Cardiac fibroblast (primary cell): ENCODE measurements at regions not wholly inside any gene's neighbourhood (a gene's known extent, or its start where the extent isn't known, plus 50 kb on each side); places are given as distances from the start of the nearest gene placed in this dataset.

Experiments
- DNase-seq, 2 donors: peaks; one replicate each; pipeline versions ENCODE4 v3.0.0 to v3.0.0-alpha.2; 2010; ENCODE audit warnings: low read depth in 2 of 2
- H3K4me3 ChIP-seq, 2 donors: replicated peaks in 1 of 2; 1 replicate in 1 of 2; 2 replicates in 1 of 2; pipeline ENCODE4 v1.5.1; 2011; ENCODE audit warnings: low read depth in 2 of 2, low read length in 2 of 2, mild to moderate bottlenecking in 2 of 2, moderate library complexity in 1 of 2
- TF ChIP-seq, protein P1 (sequence below): IDR thresholded peaks from one replicate; pipeline ENCODE4 v1.5.1; 2011; ENCODE audit warnings: low read depth, mild to moderate bottlenecking, low read length, inconsistent platforms

DNA sequence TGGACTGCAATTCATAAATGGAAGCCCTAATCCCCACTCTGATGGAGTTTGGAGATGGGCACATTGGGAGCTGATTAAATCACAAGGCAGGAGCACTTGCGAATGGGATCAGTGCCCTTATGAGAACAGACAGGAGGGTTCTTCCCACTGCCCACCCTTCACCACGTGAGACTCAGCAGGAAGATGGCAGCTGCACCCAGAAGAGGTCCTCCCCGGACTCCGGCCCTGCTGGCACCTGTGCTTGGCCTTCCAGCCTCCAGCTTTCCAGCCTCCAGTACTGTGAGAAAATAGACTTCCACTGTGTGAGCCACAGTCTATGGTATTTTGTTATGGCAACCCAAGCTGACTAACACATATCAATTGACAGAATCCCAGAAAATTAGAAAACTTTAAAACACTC is 267.6 kb upstream of the SALL3 start:
- TF ChIP-seq, protein P1, sequence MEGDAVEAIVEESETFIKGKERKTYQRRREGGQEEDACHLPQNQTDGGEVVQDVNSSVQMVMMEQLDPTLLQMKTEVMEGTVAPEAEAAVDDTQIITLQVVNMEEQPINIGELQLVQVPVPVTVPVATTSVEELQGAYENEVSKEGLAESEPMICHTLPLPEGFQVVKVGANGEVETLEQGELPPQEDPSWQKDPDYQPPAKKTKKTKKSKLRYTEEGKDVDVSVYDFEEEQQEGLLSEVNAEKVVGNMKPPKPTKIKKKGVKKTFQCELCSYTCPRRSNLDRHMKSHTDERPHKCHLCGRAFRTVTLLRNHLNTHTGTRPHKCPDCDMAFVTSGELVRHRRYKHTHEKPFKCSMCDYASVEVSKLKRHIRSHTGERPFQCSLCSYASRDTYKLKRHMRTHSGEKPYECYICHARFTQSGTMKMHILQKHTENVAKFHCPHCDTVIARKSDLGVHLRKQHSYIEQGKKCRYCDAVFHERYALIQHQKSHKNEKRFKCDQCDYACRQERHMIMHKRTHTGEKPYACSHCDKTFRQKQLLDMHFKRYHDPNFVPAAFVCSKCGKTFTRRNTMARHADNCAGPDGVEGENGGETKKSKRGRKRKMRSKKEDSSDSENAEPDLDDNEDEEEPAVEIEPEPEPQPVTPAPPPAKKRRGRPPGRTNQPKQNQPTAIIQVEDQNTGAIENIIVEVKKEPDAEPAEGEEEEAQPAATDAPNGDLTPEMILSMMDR: no peak
- no peak overlapping the region for H3K4me3 ChIP-seq
- DNase-seq: no peak

DNA sequence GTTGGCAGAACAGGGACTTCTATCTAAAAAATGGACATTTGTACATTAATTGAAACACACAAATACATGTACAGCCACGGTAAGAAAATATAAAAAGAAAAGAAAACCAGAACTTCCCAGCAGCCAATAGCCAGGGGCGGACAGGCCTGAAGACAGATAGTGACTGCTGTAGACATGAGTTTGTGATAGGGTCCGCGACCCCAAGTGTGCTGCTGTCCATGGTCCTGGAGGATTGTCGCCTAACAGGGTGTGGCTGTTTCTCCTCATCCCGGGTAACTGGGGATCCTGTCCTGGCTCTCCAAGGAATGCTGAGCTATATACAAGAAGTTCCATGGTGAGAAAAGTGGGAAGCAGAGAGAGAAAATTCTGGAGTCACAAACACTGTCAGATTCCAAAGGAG is 266.5 kb upstream of the SALL3 start:
- no peak overlapping the region for H3K4me3 ChIP-seq
- no peak for DNase-seq
- TF ChIP-seq, protein P1: no peak

DNA sequence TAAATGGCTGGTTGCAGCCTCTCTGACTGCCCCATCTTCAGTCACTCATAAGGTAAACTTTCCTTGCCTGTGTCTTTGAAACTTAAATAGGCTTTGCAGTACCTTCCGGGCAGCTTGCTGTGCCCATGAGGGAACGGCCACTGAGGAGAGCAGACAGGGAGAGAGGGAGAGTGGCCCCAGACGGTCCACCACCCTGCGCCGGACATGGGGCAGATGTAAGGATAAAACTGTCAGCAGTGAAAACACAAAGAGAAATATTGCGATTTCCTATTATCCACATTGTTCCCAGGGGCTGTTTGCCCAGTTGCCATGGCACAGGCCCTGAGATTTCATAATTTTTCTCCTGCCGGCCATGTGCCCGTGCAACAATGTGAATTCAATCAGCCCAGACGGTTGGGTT is 265.9 kb upstream of the SALL3 start:
- DNase-seq: no peak
- H3K4me3 ChIP-seq: no peak overlapping the region
- TF ChIP-seq, protein P1: no peak

DNA sequence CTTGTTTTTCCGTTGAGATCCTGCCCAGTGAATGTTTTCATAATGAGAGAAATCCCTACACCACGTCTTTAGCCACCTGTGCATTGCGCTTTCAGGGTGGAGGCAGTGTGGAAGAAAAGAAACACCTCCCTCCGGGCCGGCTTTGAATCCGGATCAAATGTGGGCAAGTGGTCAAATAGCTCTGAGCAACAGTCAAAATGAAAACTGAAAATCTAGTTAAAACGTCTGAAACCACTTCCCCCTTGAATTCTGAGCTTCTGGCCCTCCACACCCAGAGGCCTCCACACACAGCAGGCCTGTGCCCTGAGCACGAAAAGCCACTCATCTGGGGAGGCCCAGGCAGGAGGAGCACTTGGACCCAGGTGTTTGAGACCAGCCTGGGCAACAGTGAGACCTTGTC is 263.6 kb upstream of the SALL3 start:
- no peak overlapping the region for H3K4me3 ChIP-seq
- DNase-seq: no peak
- TF ChIP-seq, protein P1: no peak

DNA sequence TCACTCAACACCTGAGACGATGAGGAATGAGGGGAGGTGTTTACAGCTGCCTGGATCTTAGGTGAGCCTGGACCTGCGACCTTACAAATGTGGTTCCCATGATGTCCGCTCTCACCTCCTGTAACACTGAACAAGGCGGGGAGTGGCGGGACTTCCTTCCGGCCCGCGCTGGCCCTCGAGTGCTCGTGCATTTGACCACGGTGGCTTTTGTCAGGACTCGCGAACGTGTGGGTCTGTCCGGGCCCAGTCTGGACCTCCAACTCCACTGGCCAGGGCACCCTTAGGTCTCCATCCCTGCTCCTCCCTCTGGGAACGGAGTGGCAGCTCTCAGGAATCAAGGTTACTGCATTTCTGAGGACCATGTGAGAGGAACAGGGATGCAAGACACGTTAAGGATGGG is 263.0 kb upstream of the SALL3 start:
- H3K4me3 ChIP-seq: no peak overlapping the region
- DNase-seq: no peak
- TF ChIP-seq, protein P1: no peak

DNA sequence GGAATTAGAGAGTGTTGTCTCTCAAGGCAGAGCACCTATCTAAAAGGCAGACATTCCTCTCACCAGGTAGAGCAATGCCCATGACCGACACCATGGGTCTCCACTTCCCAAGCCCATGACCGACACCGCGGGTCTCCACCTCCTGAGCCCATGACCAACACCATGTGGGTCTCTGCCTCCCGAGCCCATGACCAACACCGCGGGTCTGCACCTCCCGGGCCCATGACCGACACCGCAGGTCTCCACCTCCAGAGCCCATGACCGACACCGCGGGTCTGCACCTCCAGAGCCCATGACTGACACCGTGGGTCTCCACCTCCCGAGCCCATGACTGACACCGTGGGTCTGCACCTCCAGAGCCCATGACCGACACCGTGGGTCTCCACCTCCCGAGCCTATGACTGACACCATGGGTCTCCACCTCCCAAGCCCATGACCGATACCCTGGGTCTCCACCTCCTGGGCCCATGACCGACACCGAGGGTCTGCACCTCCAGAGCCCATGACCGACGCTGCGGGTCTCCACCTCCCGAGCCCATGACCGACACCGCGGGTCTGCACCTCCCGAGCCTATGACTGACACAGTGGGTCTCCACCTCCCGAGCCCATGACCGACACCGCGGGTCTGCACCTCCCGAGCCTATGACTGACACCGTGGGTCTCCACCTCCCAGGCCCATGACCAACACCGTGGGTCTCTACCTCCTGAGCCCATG is 262.4 kb upstream of the SALL3 start:
- no peak overlapping the region for H3K4me3 ChIP-seq
- TF ChIP-seq, protein P1: no peak
- DNase-seq: no peak

DNA sequence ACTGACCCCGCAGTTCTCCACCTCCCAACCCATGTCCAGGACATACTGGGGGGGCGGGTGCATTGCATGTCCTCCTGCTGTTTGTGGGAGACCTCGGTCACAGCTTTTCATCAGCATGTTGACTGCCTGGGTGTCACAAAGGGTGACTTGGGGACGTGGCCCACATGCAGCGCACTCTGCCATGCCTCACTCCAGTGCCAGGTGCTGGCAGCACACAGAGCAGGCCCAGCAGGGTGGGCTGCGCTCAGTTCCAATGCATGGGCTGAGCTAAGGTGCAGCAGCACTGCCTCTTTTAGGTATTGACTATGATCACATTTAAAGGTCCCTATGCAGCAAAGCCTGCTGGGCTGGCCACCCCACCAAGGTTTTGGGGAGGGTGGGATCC is 261.9 kb upstream of the SALL3 start:
- TF ChIP-seq, protein P1: no peak
- no peak overlapping the region for H3K4me3 ChIP-seq
- no peak for DNase-seq
